CD14-positive monocyte (primary cell): ENCODE measurements at regions not wholly inside any gene's neighbourhood (a gene's known extent, or its start where the extent isn't known, plus 50 kb on each side); places are given as distances from the start of the nearest gene placed in this dataset.

ENCODE experiments used
- DNase-seq, 3 donors: peaks; one replicate each; pipeline ENCODE4 v3.0.0-alpha.2; 2011 to 2022
- H2AFZ ChIP-seq: 2 replicates; pipeline ENCODE4 v1.6.0; 2012; ENCODE audit warnings: mild to moderate bottlenecking, low read depth, low read length, inconsistent platforms; ENCODE audit not compliant: insufficient read depth, poor library complexity, severe bottlenecking
- H3K27ac ChIP-seq, 2 donors: 1 replicate in 1 of 2; 2 replicates in 1 of 2; pipeline ENCODE4 v1.5.1; 2012 to 2013; ENCODE audit warnings: low read length in 2 of 2, control low read depth in 1 of 2, inconsistent platforms in 1 of 2, low read depth in 1 of 2, mild to moderate bottlenecking in 1 of 2
- H3K27me3 ChIP-seq, 2 donors: one replicate each; pipeline versions ENCODE4 v1.6.0 to v1.6.1; 2011 to 2013; ENCODE audit warnings: low read length in 2 of 2; ENCODE audit not compliant: control insufficient read depth in 2 of 2, insufficient read depth in 2 of 2
- H3K36me3 ChIP-seq, 2 donors: replicated peaks in 1 of 2; 1 replicate in 1 of 2; 2 replicates in 1 of 2; pipeline versions ENCODE4 v1.5.1 to v1.6.1; 2012 to 2013; ENCODE audit warnings: low read length in 2 of 2, control low read depth in 1 of 2, inconsistent platforms in 1 of 2, mild to moderate bottlenecking in 1 of 2; ENCODE audit not compliant: insufficient read depth in 2 of 2, control insufficient read depth in 1 of 2
- H3K4me1 ChIP-seq, 2 donors: 1 replicate in 1 of 2; 2 replicates in 1 of 2; pipeline versions ENCODE4 v1.5.1 to v1.6.1; 2012 to 2013; ENCODE audit warnings: low read length in 2 of 2, control low read depth in 1 of 2, inconsistent platforms in 1 of 2, mild to moderate bottlenecking in 1 of 2, moderate library complexity in 1 of 2; ENCODE audit not compliant: insufficient read depth in 2 of 2, control insufficient read depth in 1 of 2
- H3K4me2 ChIP-seq: replicated peaks from 2 replicates; pipeline ENCODE3; 2012; ENCODE audit warnings: low read length, moderate library complexity, mild to moderate bottlenecking; ENCODE audit not compliant: poor library complexity, severe bottlenecking; ENCODE audit errors: extremely low read depth
- H3K4me3 ChIP-seq, 3 experiments: fragments of 200-600 bp in 1 of 3; sonication (generic) in 1 of 3; replicated peaks in 1 of 3; 1 replicate in 2 of 3; 2 replicates in 1 of 3; pipeline ENCODE4 v1.5.1; 2011 to 2013; ENCODE audit warnings: low read length in 3 of 3, mild to moderate bottlenecking in 3 of 3, control low read depth in 2 of 3, low read depth in 2 of 3, inconsistent platforms in 1 of 3, moderate library complexity in 1 of 3
- H3K79me2 ChIP-seq: 2 replicates; pipeline ENCODE4 v1.6.0; 2012; ENCODE audit warnings: mild to moderate bottlenecking, control low read depth, inconsistent platforms, low read length, moderate library complexity; ENCODE audit not compliant: insufficient read depth
- H3K9ac ChIP-seq: 2 replicates; pipeline ENCODE4 v1.6.0; 2017; ENCODE audit warnings: low read length, mild to moderate bottlenecking; ENCODE audit not compliant: insufficient read depth, poor library complexity, severe bottlenecking
- H3K9me3 ChIP-seq, 2 donors: replicated peaks in 1 of 2; 1 replicate in 1 of 2; 2 replicates in 1 of 2; pipeline versions ENCODE4 v1.5.1 to v1.6.1; 2012 to 2013; ENCODE audit warnings: low read length in 2 of 2, control low read depth in 1 of 2; ENCODE audit not compliant: control insufficient read depth in 1 of 2, insufficient read depth in 1 of 2
- H4K20me1 ChIP-seq: 2 replicates; pipeline ENCODE4 v1.6.0; 2012; ENCODE audit warnings: mild to moderate bottlenecking, low read length, control low read depth, moderate library complexity; ENCODE audit not compliant: insufficient read depth
- H3K27ac Mint-ChIP-seq, 7 donors: one replicate each; pipeline ENCODE4 v1.8.0; 2020; ENCODE audit warnings: mild to moderate bottlenecking in 7 of 7, mixed read lengths in 7 of 7, moderate library complexity in 6 of 7, inconsistent platforms in 2 of 7
- H3K27me3 Mint-ChIP-seq, 3 donors: one replicate each; pipeline ENCODE4 v1.8.0; 2021 to 2022; ENCODE audit warnings: low read depth in 3 of 3, mild to moderate bottlenecking in 3 of 3, mixed read lengths in 3 of 3, moderate library complexity in 3 of 3, inconsistent platforms in 1 of 3
- H3K36me3 Mint-ChIP-seq, 2 donors: one replicate each; pipeline ENCODE4 v1.8.0; 2020; ENCODE audit warnings: mixed read lengths in 2 of 2, inconsistent platforms in 1 of 2, mild to moderate bottlenecking in 1 of 2
- H3K4me1 Mint-ChIP-seq: one replicate; pipeline ENCODE4 v1.8.0; 2020; ENCODE audit warnings: mild to moderate bottlenecking, mixed read lengths
- H3K4me3 Mint-ChIP-seq, 2 donors: one replicate each; pipeline ENCODE4 v1.8.0; 2020; ENCODE audit warnings: mild to moderate bottlenecking in 2 of 2, mixed read lengths in 2 of 2, moderate library complexity in 1 of 2
- H3K9me3 Mint-ChIP-seq, 7 donors: one replicate each; pipeline ENCODE4 v1.8.0; 2020 to 2022; ENCODE audit warnings: mixed read lengths in 7 of 7, mild to moderate bottlenecking in 6 of 7, moderate library complexity in 6 of 7, inconsistent platforms in 2 of 7
- CTCF ChIP-seq: fragments of 200-600 bp; IDR thresholded peaks from one replicate; pipeline ENCODE4 v1.8.0; 2022; ENCODE audit warnings: antibody characterized with exemption, mild to moderate bottlenecking
- WGBS: methylation state at CpG from one replicate; pipeline ENCODE4 v1.1.5; 2013; ENCODE audit warnings: missing lambda C conversion rate; ENCODE audit not compliant: insufficient coverage; 5-methylcytosine and 5-hydroxymethylcytosine counted together
- intact Hi-C, 2 donors: fragments of 100-400 bp; cut with micrococcal nuclease; formaldehyde crosslinking; loops; one replicate each; pipeline versions ENCODE4 v1.15.0 to v1.15.1; 2023

- Histone ChIP-seq H3K4me1 (no peaks in the 10 kb centered on the region), H3K9me3 (no peaks in the 10 kb centered on the region), H3K79me2 (no peaks in the 10 kb centered on the region), H3K36me3 (no peaks in the 10 kb centered on the region), H3K9ac (no peak overlapping the region), H3K4me3 (no peak overlapping the region), H2AFZ (no peak overlapping the region), H3K4me2 (no peak overlapping the region), H4K20me1 (no peaks in the 10 kb centered on the region), H3K27me3 (no peaks in the 10 kb centered on the region), H3K27ac (no peak overlapping the region)
- intact Hi-C loops, result no loop called here
- Mint-ChIP-seq H3K4me1 (no peaks in the 10 kb centered on the region), H3K9me3 (peaks cover 0 to 7% (median 2%) of the 10 kb centered on the region in 7 donors), H3K36me3 (no peaks in the 10 kb centered on the region), H3K27ac (no peak overlapping the region), H3K4me3 (no peak overlapping the region), H3K27me3 (peaks cover 0 to 4% (median 0%) of the 10 kb centered on the region in 3 donors)
- DNase-seq, result no peak
- TF ChIP-seq CTCF, result peak; percentile 17
These were observed 102.8 kb upstream of the CLNK start for GRCh38 chr4:10787365-10787764.

- Histone ChIP-seq H2AFZ (no peak overlapping the region), H3K9me3 (no peaks in the 10 kb centered on the region), H4K20me1 (no peaks in the 10 kb centered on the region), H3K79me2 (no peaks in the 10 kb centered on the region), H3K27me3 (no peaks in the 10 kb centered on the region), H3K4me3 (no peak overlapping the region), H3K9ac (no peak overlapping the region), H3K4me2 (no peak overlapping the region), H3K4me1 (no peaks in the 10 kb centered on the region), H3K36me3 (no peaks in the 10 kb centered on the region), H3K27ac (no peak overlapping the region)
- Mint-ChIP-seq H3K27ac (no peak overlapping the region), H3K27me3 (peaks cover 0 to 2% (median 2%) of the 10 kb centered on the region in 3 donors), H3K4me3 (no peak overlapping the region), H3K36me3 (no peaks in the 10 kb centered on the region), H3K4me1 (no peaks in the 10 kb centered on the region), H3K9me3 (peaks cover under 1 to 12% (median 6%) of the 10 kb centered on the region in 7 donors)
- 100% methylated on average over 1 of the region's 2 CpGs for WGBS
- intact Hi-C loops, result no loop called here
- no peak for DNase-seq
- TF ChIP-seq CTCF, result no peak
These were observed 100.1 kb upstream of the CLNK start for GRCh38 chr4:10784621-10785020.
